NCI-H526 treated with DMSO at 0.1 percent for 48 hours (cell line): ENCODE measurements at regions not wholly inside any gene's neighbourhood (a gene's known extent, or its start where the extent isn't known, plus 50 kb on each side); places are given as distances from the start of the nearest gene placed in this dataset.

Experiments
- DNase-seq: peaks from one replicate; lab custom pipeline; 2025; lab: John Stamatoyannopoulos, UW

- no peak for DNase-seq
Measured at GRCh38 chr3:23644099-23644498, 161.7 kb upstream of the UBE2E1 start.

GRCh38 chr3:23644676-23645075, 161.1 kb upstream of the UBE2E1 start:
- no peak for DNase-seq

DNA sequence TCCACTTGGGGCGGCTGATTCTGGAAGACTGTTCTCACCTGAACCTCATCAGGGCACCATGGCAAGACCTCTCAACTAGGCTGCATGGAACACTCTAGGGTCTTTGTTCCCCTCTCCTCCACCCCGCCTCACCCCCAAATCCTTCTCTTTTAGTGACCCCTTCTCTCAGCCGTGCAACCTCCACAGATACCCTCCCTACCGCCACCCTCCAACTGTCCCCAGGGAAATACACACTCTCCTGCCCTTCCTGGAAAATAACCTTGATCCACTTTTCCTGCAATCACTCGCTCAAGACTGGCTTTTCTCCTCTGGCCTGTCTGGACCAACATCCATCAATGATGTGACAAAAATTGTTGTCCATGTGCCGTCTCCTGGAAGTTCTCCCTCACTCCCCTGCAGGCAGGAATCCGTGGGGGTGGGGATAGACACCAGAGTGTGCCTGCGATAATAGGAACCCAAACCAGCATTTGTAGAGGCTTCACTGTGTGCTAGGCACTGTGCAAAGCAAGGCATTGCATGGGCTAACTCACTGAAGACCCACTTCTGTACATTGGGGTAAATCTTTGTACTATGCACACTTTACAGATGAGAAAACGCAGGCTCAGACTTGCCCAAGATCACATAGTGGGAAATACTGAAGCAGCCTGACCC, 160.1 kb upstream of the UBE2E1 start:
- DNase-seq = no peak

DNA sequence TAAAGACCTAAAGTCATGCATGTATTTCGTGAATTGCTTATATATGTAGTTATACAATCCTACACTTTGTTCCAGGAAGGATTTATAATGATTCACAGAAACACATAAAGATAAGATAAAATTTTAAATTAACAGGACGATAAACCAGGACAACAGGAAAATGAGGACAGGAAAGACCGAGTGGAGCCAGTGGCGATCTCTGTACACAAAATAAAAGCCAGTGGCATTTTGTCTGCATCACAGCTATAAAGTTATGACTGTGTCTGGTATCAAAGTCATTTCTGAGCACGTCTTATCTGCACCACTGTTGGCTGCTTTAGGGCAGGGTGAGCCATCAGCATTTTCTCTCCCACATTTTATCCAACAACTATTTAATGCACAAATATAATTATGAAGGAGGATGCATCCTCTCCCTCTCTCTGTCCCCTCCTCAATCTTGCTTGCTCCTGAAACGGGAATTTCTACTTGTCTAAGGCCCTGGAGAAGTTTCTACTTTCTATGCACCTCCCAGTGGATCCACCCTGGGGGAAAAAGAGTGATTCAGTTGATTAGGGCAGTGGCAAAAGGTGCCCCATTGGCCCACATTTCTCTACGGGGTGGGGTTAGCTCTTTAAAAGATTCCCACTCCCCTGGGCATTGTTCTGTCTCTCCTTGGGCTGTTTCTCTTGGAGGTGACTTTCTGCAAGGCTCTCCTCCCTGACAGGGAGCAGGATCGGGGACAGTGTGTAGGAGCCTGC, 159.4 kb upstream of the UBE2E1 start:
- no peak for DNase-seq

GRCh38 chr3:23647706-23648258, 158.0 kb upstream of the UBE2E1 start:
- no peak for DNase-seq

DNA sequence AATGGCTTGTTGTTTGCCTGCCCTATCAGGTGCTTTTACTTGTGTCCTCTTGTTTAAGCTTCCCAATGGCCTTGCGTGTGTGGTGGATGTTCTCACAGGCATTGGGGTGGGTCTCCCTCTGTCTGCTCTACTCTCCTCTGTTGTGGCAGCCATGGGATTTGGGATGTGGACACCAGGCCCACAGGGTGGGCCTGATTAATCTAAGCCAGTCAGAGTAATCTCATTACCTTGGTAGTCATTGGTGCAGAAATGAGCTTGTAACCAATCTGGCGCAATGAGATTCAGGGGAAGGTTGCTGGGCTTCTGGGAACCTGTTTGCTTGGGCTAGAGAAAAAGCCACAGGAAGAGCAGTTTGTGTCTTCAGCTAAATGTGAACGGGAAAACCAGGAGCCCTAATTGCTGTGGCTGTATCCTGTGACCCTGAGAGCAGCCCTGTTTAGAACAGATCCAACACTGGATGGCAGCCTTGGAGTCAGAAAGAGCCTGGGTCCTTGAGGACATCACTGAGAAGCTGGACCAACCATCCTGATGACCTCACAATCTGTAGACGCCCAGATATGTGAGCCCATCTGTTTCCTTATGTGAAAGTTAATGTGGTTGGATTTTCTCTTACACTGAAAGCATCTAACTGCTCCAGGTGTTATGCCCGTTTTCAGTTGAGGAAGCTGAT, 157.3 kb upstream of the UBE2E1 start:
- no peak for DNase-seq

GRCh38 chr3:23648996-23649395, 156.8 kb upstream of the UBE2E1 start:
- DNase-seq = no peak

GRCh38 chr3:23649448-23649847, 156.3 kb upstream of the UBE2E1 start:
- DNase-seq = no peak

DNA sequence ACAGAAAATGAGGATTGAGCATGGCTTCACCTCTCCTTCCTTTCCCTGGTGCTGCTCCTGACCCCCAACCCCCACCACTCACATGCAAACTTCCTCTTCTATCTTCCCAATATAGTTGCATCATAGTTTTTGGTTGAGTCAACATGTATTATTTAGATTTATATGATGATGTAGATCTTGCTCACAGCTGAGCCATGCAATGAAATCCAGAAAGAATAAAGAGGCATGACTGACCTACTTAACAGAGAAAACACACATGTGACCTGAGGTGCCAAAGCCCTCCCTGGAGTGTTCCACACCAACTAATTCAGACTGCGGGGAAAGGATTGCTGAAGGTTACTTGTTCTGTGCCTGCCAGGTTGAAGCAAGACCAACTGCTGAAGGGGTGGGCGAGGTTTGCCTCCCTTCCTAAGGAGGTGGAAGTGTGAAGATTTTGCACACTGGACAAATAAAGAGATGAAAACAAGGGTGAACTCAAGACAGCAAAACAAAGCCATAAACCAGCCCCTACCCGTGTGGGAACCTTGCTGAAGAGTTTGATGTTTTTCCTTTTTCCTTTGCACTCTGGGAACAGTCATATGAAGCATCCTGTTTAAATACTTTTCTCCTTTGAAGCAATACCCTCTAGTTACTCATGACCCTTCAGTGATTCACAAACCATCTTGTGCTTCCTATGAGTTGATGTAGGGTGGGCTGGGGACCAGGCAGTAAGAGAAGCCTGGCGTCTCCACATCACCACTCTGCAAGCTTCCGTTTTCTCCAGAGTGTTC, 155.2 kb upstream of the UBE2E1 start:
- no peak for DNase-seq

- DNase-seq = no peak
Measured at GRCh38 chr3:23653647-23654525, 151.9 kb upstream of the UBE2E1 start.

DNA sequence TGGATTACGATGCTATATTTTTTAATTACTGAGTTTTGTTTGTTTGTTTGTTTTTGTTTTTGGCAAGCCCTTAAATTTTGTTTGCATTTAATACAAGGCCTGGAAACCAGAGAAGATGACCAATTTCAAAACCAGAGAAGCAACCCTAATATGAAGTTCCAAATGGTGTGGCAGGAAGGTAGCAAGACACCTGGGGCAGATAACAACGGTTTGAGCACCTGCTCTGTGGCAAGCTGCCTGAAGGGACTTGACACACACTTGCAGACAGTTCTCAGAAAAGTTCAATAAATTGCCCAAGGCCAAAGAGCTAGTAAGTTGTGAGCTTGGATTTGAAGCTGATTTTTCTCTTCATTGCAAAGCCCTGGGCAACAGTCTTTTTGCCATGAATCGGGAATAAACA, 151.2 kb upstream of the UBE2E1 start:
- no peak for DNase-seq

DNA sequence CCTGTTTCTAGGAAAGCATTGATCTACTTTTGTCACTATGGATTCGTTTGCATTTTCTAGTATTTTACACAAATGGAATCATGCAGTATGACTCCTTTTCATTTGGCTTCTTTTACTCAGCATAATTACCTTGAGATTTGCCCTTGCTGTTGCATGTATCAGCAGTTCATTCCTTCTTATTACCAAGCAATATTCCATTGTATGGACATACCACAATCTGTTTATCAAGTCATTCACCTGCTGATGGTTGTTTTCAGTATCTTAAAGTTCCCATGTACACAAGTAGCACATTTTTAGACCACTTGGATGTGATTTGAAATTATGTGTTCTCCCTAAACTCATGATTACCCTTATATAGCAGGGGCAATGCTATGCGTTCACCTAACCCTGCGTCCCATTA, 150.0 kb upstream of the UBE2E1 start:
- no peak for DNase-seq

GRCh38 chr3:23656199-23656598, 149.6 kb upstream of the UBE2E1 start:
- DNase-seq = no peak

- DNase-seq = no peak
Measured at GRCh38 chr3:23656821-23657220, 148.9 kb upstream of the UBE2E1 start.

GRCh38 chr3:23657647-23658046, 148.1 kb upstream of the UBE2E1 start:
- no peak for DNase-seq

GRCh38 chr3:23659274-23659673, 146.5 kb upstream of the UBE2E1 start:
- no peak for DNase-seq

GRCh38 chr3:23659840-23660430, 145.8 kb upstream of the UBE2E1 start:
- no peak for DNase-seq

GRCh38 chr3:23662079-23662617, 143.6 kb upstream of the UBE2E1 start:
- DNase-seq = no peak

DNA sequence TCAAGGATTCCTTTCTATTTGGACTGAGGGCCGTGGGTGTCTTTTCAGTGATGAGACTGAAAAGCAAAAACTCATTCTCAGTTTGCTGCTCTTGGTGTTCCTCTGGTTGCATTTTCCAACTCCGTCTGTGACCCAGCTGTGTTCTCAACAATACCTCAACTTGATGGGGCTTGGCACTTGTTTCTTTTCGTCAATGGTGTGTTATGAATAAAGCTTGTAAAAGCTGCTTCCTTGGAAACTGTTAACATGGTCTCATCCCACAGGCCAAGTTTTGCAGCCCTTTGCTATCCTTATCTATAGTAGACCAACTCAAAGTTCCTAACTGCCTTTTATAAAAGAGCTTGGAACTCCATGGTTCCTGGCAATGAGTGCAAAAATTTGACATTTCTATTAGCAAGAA, 142.5 kb upstream of the UBE2E1 start:
- DNase-seq = no peak

GRCh38 chr3:23663661-23664186, 142.0 kb upstream of the UBE2E1 start:
- no peak for DNase-seq
